ENCODE measurements at regions not wholly inside any gene's neighbourhood (a gene's known extent, or its start where the extent isn't known, plus 50 kb on each side); places are given as distances from the start of the nearest gene placed in this dataset.

DNA sequence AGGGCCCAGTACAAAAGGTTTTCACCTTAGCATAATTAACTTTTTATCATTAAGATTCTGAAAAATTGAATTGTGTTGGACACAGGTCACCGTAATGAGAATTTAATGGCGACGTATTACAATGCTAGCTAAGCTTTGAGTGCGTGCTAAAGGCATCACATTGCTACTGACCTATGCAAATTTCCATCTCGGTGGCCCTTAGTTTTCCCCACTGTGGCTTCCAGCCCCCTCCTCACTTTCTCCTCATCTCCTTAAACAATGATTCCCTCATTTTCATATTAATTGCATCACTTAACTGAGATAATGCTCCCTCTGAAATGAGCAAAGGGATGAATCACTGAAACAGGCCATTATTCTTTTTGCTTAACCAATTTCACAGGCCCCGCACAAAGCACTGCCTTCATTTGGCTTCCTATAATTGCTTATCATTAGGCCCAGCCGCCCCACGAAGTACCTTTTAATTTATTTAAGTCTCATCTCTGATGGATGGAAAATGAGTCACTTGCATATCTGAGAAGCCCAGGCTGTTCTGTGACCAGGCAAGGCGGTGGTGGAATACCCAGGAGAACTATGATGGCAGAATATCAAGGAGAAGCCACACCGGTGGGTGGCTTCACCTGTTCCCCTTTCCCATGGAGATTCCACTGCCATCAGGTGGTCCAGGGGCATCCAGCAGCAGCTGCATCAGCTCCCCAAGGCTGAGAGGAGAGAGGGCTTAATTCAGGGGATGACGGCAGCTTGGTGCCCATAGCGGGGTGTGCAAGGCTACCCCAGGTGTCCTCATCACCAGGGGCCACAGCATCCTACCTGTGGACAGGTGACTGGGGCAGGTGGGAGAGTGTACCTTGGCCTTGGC is 223.8 kb upstream of the BOD1L1 start:
- DNase-seq, result no peak

- no peak for DNase-seq
These were observed 224.9 kb upstream of the BOD1L1 start for GRCh38 chr4:13852411-13852810.

- DNase-seq, result no peak
These were observed 228.9 kb upstream of the BOD1L1 start for GRCh38 chr4:13856387-13856786.

DNA sequence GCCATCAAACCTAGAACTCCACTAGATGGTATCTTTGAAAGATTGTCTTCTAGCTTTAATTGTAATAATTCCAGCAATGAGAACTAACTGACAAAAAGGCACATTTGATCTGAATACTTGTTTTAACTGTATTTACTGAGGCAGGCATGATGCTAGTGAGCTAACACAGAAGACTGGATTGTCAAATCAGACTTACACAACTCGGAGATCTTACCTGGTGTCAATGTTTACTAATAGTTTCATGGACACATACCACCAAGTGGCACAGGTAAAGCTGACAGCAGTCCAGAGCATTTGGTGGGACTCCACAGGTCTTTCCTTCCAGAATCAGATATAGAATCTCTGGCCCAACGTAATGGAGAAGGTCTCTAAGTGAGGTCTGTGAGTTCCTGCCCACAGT is 229.9 kb upstream of the BOD1L1 start:
- no peak for DNase-seq

DNA sequence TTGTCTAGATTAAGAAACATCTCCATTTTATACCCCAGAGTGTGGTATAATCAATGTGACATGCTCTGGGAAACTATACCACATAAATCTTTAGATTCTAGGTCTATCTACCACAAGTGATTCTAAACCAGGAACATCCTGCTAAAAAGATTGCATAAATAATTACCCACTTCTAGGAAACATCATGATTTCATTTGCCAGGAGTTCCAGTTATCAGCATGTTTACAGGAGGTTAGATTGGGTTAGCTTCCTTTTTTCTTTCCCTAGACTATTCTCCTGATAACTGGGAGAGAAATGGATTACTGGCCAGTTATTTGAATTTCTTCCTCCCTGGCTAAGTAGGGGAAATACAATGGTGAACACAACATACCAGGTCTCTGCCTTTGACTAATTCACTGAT is 230.3 kb upstream of the BOD1L1 start:
- no peak for DNase-seq

DNA sequence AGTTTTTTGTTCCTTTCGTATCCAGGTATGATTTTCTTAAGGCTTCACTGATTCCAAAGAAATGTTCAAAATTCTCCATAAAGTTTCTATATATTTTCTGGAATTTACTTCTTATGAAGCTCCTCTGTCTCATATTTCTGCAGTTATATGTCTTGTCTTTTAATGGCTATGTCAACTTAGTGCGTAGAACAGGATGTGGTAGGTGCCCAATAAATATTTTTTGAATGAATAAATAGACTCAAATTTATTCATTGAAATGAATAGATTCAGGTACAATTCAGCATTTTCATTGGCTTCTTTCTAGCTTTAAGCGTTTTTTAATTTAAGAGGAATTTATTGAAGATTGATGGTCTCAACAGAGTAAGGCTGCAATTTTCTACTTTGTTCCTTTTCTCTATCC is 231.9 kb upstream of the BOD1L1 start:
- DNase-seq, result no peak

DNA sequence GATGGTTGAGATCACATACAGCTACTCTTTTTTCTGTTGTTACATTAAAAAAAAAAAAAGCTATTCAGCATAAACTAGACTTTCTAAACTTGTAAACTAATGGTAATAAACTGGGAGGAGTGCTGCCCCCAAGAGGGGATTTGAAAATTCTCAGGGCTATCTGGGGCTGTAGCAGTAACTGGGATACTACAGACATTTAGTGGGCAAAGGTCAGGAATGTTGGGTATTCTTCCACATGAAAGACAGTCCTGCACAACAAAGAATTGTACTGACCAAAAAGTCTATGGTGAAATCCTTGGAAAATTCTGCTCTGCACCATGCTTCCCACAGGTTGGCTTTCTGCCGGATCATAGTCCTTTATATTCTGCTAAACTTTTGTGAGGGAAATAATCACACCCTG is 232.6 kb upstream of the BOD1L1 start:
- no peak for DNase-seq

DNA sequence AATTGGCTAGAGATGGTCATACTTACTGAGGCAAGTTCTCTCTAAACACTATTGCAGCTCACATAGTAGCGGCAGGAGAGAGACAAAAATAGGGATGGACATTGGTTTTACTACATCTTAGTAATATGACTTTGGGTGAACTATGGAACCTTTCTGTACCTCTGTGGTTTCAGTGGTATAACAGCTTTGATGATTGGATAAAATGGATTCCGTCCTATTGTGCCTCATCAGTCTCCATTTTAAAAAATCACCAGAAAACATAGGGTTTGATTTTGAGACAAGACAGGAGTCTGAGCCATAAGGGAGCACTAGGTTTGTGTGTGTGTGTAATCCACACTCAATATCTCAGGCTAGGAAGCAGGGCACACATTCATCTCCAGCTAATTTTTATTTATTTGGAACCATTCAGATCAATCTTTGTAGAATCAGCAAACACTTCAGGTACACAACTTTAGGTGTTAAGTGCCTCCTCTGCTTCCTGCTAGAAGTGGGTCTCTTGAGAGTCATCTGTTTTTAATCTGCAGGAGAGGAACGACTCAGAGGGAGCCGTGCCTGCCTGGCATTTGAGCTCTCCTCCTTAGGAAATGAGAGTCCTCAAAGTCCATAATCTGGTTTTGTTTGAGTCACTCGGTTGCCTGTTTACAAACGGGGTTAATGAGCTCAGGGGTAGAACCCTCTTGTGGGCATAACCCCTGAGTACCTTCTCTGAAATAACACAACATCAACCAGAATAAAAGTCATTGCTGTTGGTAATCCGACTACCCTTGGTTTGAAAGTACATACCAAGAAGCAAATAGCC is 238.5 kb upstream of the BOD1L1 start:
- no peak for DNase-seq

- DNase-seq, result no peak
These were observed 239.4 kb upstream of the BOD1L1 start for GRCh38 chr4:13866881-13867280.

DNA sequence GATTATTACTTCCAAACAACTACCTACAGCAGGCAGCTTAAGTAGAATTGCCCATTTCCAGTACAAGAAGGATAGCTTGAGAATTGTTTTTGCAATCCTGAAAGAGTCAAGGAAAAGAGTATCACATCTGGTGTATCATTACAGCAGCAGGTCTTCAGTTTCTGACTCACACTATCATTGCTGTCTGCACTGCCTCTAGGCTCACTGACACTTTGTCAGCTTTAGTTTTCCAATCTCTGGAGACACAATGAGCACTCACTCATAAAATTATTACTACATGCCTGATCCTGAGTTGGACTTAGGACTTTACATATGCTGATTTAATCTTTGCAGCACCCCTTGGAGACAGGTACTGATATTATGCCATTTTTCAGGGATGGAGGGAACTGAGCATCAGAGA is 244.6 kb upstream of the BOD1L1 start:
- DNase-seq, result no peak

DNA sequence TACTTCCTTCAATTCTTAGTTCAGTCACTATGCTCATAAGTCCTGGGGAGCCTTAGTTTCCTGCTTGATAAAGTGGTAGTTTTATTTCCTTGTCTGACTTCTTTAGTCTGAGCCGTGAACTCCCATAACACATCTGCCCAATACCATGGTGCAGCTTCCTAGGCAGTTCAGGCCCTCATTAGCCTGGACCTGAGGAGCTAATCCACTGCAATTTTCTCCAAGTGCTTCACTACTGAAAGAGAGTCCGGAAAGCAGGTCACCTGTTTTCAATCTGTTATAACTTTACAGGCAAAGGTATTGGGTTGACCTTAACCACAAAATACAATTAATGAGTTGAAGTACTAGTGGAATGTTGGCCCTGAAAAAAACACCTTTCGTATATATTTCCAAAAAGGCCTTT is 245.4 kb upstream of the BOD1L1 start:
- DNase-seq, result no peak

DNA sequence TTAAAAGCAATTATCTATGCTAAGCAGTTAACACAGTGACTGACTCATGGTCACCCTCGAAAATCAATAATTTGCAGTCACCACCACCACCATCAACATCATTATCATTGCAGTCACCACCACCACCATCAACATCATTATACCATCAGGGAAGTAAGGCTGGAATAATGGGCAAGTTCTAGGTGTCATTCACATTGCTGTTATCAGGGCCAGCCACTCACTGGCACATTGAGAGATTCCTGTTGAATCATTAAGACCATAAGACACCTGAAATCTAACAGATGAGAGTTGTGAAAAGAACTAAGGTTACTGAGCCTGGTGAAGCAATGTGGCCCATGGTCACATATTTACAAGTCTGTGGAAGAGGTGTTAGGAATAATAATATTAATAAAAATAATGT is 247.7 kb upstream of the BOD1L1 start:
- DNase-seq, result no peak

DNA sequence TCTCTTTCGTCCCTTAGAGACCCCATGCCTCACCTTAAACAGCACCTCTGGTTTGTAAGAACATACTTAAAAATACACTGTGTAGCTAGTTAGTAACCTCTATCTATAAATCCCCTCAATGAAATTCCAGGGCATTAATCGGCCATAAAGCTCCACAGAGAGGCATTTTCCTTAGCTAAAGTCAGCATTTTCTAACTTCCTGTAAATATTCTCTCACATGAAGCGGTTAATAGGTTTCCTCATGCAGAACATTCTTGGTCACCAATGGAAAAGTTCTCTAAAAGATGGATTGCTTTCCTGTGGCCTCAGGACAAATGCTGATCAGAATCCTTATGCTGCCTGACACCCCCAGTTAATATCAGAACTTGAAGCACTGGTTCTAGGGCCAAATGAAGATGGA is 248.6 kb upstream of the BOD1L1 start:
- no peak for DNase-seq

DNA sequence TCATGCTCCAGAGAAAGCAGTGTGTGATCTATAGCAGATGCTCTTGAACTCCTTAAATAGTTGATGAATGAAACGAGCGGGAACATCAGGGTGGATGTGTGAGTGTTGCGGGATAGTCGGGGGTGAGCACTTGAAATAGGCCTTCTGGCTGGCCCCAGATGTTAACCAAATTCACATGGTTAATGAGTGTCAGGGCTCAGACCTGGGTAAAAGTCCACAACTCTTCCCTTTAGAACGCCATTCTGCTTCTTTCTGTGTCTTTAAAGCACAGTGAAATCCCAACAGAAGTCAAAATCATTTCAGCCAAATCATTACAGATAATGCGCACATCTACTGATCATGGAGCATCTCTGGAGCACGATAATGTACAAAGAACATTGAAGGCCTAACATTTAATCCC is 249.4 kb upstream of the BOD1L1 start:
- no peak for DNase-seq

- no peak for DNase-seq
These were observed 250.1 kb upstream of the BOD1L1 start for GRCh38 chr4:13877626-13878025.

DNA sequence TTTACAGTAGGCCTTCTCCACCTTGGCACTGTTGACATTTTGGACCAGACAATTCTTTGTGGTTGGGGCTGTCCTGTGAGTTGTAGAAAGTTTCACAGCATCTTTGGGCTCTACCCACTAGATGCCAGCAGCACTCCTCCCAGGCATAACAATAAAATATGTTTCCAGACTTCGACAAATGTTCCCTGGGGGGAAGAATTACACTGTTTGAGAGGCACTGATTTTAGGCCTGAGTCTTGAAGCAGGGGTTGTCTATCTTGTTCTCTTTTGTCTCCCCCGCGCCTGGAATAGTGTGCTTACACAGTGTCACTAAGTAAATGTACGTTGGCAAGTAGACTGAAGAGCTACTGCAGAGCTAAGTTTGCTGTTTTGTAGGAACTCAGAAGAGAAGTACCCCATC is 254.4 kb upstream of the BOD1L1 start:
- DNase-seq, result peak in 1 of 2 experiments; percentile 6

GRCh38 chr4:13887010-13887409 is 259.5 kb upstream of the BOD1L1 start:
- DNase-seq, result no peak

DNA sequence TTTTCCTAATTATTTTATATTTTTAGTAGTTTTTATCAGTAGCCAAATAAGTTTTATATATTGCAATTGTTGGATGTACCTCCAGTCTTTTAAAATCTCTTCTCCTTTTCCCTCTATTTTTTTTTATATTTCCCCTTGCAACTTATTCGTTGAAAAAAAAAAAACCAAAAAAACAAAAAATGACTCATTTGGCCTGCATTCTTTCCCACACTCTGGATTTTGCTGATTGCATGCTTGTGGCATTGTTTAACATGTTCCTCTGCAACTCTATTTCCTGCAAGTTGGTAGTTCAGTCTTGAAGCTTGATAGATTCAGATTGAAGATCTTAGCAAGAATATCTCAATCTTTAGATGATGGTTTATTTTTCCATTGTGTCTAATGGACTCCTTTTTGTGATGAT is 260.6 kb upstream of the BOD1L1 start:
- peak; percentile 38 to 82 for DNase-seq

GRCh38 chr4:13891544-13891939 is 264.0 kb upstream of the BOD1L1 start:
- no peak for DNase-seq

GRCh38 chr4:13892739-13893105 is 265.2 kb upstream of the BOD1L1 start:
- peak in 1 of 2 experiments; percentile 38 for DNase-seq

GRCh38 chr4:13893211-13893610 is 265.7 kb upstream of the BOD1L1 start:
- no peak for DNase-seq

- no peak for DNase-seq
These were observed 266.5 kb upstream of the BOD1L1 start for GRCh38 chr4:13893987-13894386.

DNA sequence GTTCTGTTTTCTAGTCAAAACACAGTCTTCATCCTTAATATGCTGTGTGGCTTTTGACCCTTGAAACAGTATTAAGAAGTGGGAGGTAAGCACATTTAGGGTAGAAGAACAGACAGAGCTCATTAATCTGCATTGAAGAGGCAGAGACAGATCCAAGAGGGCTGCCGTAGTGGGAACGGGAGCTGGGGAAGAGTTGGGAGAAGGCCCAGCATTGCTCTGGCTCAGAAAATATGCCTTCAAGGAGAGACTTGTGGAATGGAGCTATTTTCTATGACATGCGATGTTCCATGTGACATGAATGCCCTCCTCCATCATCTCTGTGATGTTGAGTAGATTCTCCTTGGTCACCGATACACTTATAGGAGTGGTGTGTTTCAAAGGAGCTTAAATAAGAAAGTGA is 273.3 kb upstream of the BOD1L1 start:
- no peak for DNase-seq

DNA sequence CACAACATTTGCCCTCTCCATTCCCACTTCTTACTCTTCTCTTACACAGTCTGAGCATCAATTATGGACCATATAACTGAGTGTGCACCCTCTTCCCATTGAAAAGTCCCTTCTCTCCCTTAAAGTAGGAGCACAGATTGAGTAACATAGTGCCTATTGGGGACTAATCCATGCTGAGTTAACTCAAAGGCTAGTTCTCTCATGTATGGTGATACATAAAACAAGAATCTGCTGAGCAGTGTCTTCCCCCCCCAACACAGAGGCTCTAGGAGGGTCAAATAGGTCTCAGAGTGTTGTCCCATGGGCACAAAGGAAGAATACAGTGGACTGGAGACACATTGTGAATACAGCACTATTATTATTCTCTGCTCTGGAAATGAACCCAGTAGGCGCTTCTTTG is 274.6 kb upstream of the BOD1L1 start:
- DNase-seq, result no peak

Data from SW 1271 (cell line).